ENCODE measurements at regions not wholly inside any gene's neighbourhood (a gene's known extent, or its start where the extent isn't known, plus 50 kb on each side); places are given as distances from the start of the nearest gene placed in this dataset.
"Not testable (repeated sequence)": the region's sequence is repeated elsewhere in the genome, so short reads cannot be mapped to it uniquely, and the experiment has no call there.

GRCh38 chr4:9608300-9608699, 164.1 kb downstream of the DEFB131A start:
- no peak for TF ChIP-seq CTCF (IDR thresholded peaks at IDR 0.05; ENCODE audit: low read length, missing control alignments)
- H3K4me3 ChIP-seq (replicated peaks; ENCODE audit: low read depth, low read length) = no peak overlapping the region
- no peak for DNase-seq (ENCODE audit: low read depth)

GRCh38 chr4:9610321-9610720, 166.1 kb downstream of the DEFB131A start:
- not testable (repeated sequence) for H3K4me3 ChIP-seq (replicated peaks; ENCODE audit: low read depth, low read length); DNase-seq (ENCODE audit: low read depth)

- no peak for TF ChIP-seq CTCF (IDR thresholded peaks at IDR 0.05; ENCODE audit: low read length, missing control alignments)
- no peak for DNase-seq (ENCODE audit: low read depth)
- H3K4me3 ChIP-seq (replicated peaks; ENCODE audit: low read depth, low read length) = no peak overlapping the region
These were observed 166.9 kb downstream of the DEFB131A start for GRCh38 chr4:9611101-9611500.

GRCh38 chr4:9636411-9636810, 145.0 kb upstream of the DRD5 start:
- H3K4me3 ChIP-seq (replicated peaks; ENCODE audit: low read depth, low read length); DNase-seq (ENCODE audit: low read depth): not testable (repeated sequence)

GRCh38 chr4:9659678-9660077, 121.8 kb upstream of the DRD5 start:
- not testable (repeated sequence) for H3K4me3 ChIP-seq (replicated peaks; ENCODE audit: low read depth, low read length)
- DNase-seq (ENCODE audit: low read depth) = peak; percentile 1
- peak; percentile 32 for TF ChIP-seq CTCF (IDR thresholded peaks at IDR 0.05; ENCODE audit: low read length, missing control alignments)

GRCh38 chr4:9660955-9661354, 120.5 kb upstream of the DRD5 start:
- H3K4me3 ChIP-seq (replicated peaks; ENCODE audit: low read depth, low read length); DNase-seq (ENCODE audit: low read depth): not testable (repeated sequence)

GRCh38 chr4:9670725-9671124, 110.7 kb upstream of the DRD5 start:
- not testable (repeated sequence) for H3K4me3 ChIP-seq (replicated peaks; ENCODE audit: low read depth, low read length)
- DNase-seq (ENCODE audit: low read depth) = peak; percentile 10

GRCh38 chr4:9677357-9677756, 104.1 kb upstream of the DRD5 start:
- not testable (repeated sequence) for DNase-seq (ENCODE audit: low read depth); H3K4me3 ChIP-seq (replicated peaks; ENCODE audit: low read depth, low read length)

GRCh38 chr4:9679704-9680478, 101.5 kb upstream of the DRD5 start:
- H3K4me3 ChIP-seq (replicated peaks; ENCODE audit: low read depth, low read length) = no peak overlapping the region
- TF ChIP-seq CTCF (IDR thresholded peaks at IDR 0.05; ENCODE audit: low read length, missing control alignments) = no peak
- no peak for DNase-seq (ENCODE audit: low read depth)

- H3K4me3 ChIP-seq (replicated peaks; ENCODE audit: low read depth, low read length); DNase-seq (ENCODE audit: low read depth): not testable (repeated sequence)
These were observed 98.3 kb upstream of the DRD5 start for GRCh38 chr4:9683174-9683573.

GRCh38 chr4:9685016-9685415, 96.4 kb upstream of the DRD5 start:
- H3K4me3 ChIP-seq (replicated peaks; ENCODE audit: low read depth, low read length); DNase-seq (ENCODE audit: low read depth): not testable (repeated sequence)

All from fibroblast of pulmonary artery (primary cell).